A549 (cell line): ENCODE measurements at regions not wholly inside any gene's neighbourhood (a gene's known extent, or its start where the extent isn't known, plus 50 kb on each side); places are given as distances from the start of the nearest gene placed in this dataset.

Experiments
- BHLHE40 ChIP-seq: IDR thresholded peaks from 2 replicates; pipeline ENCODE4 v1.6.1; 2012; ENCODE audit warnings: low read depth, low read length, inconsistent platforms
- CTCF ChIP-seq: fragments of >200 bp; sonication (Bioruptor Twin); formaldehyde crosslinking; IDR thresholded peaks from 3 replicates; pipeline ENCODE4 v1.5.1; 2016
- ELK1 ChIP-seq: fragments of 150-350 bp; IDR thresholded peaks from 2 replicates; pipeline ENCODE4 v1.6.1; 2014; ENCODE audit warnings: low read depth, mild to moderate bottlenecking, low read length
- EP300 ChIP-seq, 2 experiments: fragments of >200 bp; sonication (Bioruptor Twin); formaldehyde crosslinking; IDR thresholded peaks; 2 replicates in 1 of 2; 3 replicates in 1 of 2; pipeline ENCODE4 v1.6.1; 2016 to 2017
- FOSL2 ChIP-seq, 2 experiments: fragments of 450-650 bp in 1 of 2; fragments of >200 bp in 1 of 2; sonication (Bioruptor Twin) in 1 of 2; formaldehyde crosslinking; IDR thresholded peaks; 2 replicates each; pipeline versions ENCODE4 v1.5.0 to v1.6.1; 2016 to 2020; ENCODE audit warnings: mild to moderate bottlenecking in 1 of 2, moderate library complexity in 1 of 2
- MAX ChIP-seq: IDR thresholded peaks from 2 replicates; pipeline ENCODE4 v1.6.1; 2012
- MYC ChIP-seq: IDR thresholded peaks from 2 replicates; pipeline ENCODE4 v1.6.1; 2012; ENCODE audit warnings: mild to moderate bottlenecking, inconsistent platforms, low read length, improper control_type of control experiment, borderline replicate concordance
- PBX3 ChIP-seq: IDR thresholded peaks from 2 replicates; pipeline ENCODE4 v1.6.1; 2012
- POLR2A ChIP-seq: IDR thresholded peaks from 2 replicates; pipeline ENCODE4 v1.6.1; 2012; ENCODE audit warnings: mild to moderate bottlenecking, low read length
- RAD21 ChIP-seq, 2 experiments: fragments of >200 bp in 1 of 2; sonication (Bioruptor Twin) in 1 of 2; formaldehyde crosslinking in 1 of 2; IDR thresholded peaks in 1 of 2; conservative IDR thresholded peaks in 1 of 2; 2 replicates in 1 of 2; 3 replicates in 1 of 2; pipeline ENCODE4 v1.6.1; 2012 to 2018; ENCODE audit warnings: inconsistent platforms in 1 of 2
- REST ChIP-seq: fragments of 200-600 bp; sonication (generic); IDR thresholded peaks from 2 replicates; pipeline ENCODE4 v1.6.1; 2016; ENCODE audit warnings: antibody characterized with exemption, mild to moderate bottlenecking, moderate library complexity
- SMC3 ChIP-seq: fragments of >200 bp; sonication (Bioruptor Twin); formaldehyde crosslinking; IDR thresholded peaks from 3 replicates; pipeline ENCODE4 v1.6.1; 2018; ENCODE audit warnings: inconsistent platforms
- TP53 ChIP-seq: fragments of 250-450 bp; sonication (Bioruptor Pico); IDR thresholded peaks from 2 replicates; pipeline ENCODE4 v1.5.0; 2021; ENCODE audit warnings: mild to moderate bottlenecking, moderate library complexity
- USF2 ChIP-seq: fragments of 450-650 bp; IDR thresholded peaks from 2 replicates; pipeline ENCODE4 v1.6.1; 2014; ENCODE audit warnings: antibody characterized with exemption

- TF ChIP-seq CTCF (no peak), POLR2A (no peak), REST (no peak), EP300 (IDR thresholded peaks at IDR 0.05) (no peak), SMC3 (no peak), USF2 (no peak), MYC (no peak), FOSL2 (IDR thresholded peaks at IDR 0.05) (no peak), FOSL2 (CRISPR knock-in tag; IDR thresholded peaks at IDR 0.05) (no peak), PBX3 (no peak), RAD21 (conservative IDR thresholded peaks at IDR 0.05 in 1 of 2, IDR thresholded peaks at IDR 0.05 in 1 of 2) (no peak), MAX (no peak), BHLHE40 (no peak), TP53 (CRISPR knock-in tag) (no peak), ELK1 (no peak)
Observed at GRCh38 chr2:190123956-190124355, 61.4 kb upstream of the MSTN start.
